CD4-positive, alpha-beta T cell treated with Interferon gamma for 1 hour (primary cell): ENCODE measurements at regions not wholly inside any gene's neighbourhood (a gene's known extent, or its start where the extent isn't known, plus 50 kb on each side); places are given as distances from the start of the nearest gene placed in this dataset.
"Not testable (repeated sequence)": the region's sequence is repeated elsewhere in the genome, so short reads cannot be mapped to it uniquely, and the experiment has no call there.

ENCODE experiments used
- DNase-seq: peaks from one replicate; pipeline ENCODE4 v3.0.0-alpha.2; 2020

DNA sequence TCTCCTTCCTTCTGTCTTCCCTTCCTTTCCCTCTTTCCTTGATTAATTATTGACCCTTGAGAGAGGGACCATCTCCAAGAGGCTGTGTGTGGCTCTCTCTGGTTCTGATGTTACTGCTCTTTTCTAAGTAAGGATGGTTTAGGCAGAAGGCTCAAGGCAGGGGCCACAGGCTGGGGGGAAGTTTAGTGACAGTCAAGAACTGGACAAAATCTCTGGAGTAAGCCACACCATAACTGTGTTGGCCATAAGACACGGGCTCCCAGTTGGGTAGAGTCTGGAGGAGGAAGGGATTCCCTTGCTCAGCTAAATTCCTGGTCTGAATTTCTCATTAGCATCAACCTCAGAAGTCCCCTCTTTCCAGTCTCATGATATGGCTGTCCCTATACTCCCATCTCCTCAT, 74.7 kb downstream of the BUD13 start:
- DNase-seq = no peak

DNA sequence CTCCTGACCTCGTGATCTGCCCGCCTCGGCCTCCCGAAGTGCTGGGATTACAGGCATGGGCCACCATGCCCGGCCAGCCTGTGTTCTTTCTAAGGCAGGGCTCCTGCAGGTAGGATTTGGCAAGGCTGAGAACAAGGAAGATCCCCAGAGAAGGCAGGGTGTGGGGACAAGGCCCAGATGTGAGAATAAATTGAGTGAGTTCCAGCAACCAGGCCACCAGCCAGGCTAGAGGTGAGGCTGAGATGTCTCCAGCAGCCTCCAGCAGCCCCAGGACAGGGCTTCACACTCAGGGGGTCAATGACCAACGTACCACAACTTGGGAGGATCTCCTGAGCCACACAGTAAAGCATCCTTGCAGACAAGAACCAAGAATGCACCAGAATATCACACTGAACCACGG, 75.1 kb downstream of the BUD13 start:
- no peak for DNase-seq

DNA sequence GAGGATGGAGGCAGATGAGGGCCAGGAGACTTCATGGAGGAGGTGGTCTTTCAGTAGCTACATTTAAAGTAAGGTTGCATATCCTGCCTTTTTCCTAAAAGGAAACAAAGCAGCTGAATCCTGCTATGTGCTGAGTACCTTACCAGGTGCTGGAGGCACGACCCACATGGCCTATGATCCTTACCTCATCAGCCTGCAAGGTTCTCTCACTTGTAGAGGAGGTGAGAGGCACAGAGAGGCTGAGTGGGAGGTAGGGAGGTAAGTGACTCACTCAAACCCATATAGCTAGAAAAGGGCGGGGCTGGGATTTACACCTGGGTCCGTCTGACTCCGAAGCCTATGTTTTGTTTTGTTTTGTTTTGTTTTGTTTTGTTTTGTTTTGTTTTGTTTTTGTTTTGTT, 75.8 kb downstream of the BUD13 start:
- no peak for DNase-seq

DNA sequence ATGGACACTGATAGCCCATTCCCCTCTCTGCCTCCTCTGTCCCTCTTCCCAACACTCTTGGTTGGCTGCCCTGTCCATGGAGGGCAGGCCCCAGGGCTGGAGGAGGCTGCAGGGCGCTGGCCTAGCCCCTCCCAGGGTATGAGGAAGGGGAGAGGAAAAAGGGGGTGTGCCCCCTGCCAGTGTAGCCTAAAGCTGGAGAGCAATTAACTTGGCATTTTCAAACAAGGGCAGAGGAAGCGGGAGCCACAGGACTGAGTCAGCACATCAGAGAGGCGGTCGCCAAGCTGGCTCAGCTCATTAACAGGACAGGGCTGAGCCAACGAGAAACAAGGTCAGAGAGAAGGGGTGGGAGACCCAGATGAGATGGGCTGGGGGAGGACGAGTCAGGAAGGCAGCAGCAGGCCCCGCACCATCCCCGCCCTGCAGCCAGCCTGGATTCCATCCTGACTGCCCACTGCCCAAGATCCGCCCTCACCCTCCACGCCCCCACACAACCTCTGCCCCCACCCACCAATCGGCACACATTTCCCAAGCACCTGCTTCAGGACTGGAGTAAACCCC, 76.3 kb downstream of the BUD13 start:
- DNase-seq = no peak

DNA sequence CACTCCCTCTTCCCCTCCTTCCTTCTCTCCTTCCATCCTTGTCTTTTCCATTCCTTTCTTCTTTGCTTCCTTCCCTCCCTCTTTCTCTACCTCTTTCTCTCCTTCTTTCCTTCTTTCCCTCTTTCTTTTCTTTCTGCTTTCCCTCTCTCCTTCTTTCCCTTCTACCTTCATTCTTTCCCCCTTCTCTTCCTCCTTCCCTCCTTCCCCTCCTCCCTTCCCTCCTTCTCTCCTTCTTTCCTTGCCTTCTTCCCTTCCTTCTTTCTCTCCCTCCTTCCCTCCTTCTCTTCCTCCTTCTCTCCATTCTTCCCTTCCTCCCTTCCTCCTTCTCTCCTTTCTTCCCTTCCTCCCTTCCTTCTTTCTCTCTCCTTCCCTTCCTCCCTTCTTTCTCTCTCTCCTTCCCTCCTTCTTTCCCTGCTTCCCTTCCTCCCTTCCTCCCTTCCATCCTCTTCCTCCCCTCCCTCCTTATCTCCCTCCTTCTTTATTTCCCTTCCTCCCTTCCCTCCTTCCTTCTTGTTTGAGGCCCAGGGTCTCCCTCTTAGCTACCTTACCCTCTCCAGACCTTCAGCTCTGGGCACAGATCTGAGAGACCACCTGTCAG, 77.0 kb downstream of the BUD13 start:
- no peak for DNase-seq

DNA sequence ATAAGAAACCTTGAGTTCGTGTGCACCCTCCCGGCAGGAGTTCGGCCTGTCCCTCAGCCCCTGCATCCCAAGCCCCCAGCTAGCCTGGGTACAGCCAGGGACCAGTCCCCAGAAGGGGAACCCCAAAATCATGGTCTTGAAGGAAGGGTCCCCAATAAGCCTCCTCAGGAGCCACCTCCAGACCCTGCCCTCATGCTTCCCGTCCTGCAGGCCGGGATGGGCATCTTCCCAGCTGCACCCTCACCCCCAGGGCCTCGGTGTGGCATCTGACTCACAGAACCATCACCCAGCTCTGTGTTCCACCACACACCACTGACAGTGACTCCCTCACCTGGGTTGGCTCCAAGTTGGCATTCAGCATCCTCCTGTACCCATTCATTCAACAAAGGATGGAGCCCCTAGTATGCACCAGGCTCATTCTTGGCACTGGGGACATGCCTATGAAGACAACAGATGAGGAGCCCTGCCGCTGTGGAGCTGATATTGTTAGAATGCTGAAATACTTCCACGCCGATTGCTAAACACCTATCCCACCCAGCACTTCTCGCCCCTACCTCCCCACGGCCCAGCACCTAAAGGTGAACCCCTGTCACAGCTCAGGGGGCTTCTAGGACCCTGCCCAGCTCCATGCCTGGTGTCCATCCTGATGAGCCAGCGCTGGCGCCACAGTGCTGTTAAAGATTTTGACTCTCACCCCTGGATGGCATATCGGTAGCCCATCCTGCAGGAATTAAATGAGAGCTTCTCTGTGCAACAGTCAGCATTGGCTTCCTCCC, 77.8 kb downstream of the BUD13 start:
- DNase-seq = no peak

DNA sequence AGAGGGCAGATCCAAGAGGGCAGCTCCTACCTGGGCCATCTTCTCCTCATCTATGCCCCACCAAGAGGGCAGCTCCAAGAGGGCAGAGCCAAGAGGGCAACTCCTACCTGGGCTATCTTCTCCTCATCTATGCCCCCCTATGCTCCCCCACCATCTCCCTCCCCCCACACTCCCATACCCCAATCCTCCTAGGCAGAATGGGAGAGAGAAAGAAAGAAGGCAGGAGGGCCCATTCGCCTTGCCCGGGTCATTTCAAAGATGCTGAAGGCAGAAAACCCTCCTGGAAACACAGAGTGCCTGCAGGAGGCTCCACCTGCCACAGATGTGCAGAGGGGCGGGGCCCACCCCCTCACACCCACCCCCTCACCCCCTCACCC, 78.5 kb downstream of the BUD13 start:
- DNase-seq = no peak

DNA sequence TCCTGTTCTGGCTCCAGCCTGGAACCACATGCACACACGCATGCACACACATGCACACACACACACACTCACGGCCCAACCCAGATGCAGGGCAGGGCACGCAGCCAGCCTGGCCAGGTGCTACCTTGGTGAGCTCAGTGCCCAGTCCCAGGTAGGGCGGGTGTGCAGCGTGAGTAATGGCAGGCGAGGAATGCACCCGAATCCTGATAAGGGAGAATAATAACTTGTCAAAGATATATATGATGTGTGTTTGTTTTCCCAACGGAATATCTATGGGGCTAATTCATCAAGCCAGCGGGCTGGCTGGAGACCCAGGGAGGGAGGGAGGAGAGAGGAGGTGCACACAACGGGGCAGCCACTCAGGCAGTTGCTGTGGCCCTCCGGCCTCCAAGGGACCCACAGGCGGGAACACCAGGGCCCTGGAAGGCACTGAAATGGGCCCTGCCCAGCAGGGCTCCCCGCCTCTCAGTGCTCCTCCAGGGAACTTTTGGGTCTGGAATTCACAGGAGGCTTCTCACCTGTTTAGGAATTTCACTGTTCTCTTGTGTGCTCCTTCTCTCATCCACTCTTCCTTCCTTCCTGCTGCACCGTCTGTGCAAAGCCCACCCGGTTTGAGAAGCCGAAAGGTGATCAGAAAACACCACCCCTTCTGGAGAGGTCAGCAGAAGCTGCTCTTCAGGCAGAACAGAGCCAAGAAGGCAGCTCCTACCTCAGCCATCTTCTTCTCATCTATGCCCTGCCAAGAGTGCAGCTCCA, 79.0 kb downstream of the BUD13 start:
- no peak for DNase-seq

DNA sequence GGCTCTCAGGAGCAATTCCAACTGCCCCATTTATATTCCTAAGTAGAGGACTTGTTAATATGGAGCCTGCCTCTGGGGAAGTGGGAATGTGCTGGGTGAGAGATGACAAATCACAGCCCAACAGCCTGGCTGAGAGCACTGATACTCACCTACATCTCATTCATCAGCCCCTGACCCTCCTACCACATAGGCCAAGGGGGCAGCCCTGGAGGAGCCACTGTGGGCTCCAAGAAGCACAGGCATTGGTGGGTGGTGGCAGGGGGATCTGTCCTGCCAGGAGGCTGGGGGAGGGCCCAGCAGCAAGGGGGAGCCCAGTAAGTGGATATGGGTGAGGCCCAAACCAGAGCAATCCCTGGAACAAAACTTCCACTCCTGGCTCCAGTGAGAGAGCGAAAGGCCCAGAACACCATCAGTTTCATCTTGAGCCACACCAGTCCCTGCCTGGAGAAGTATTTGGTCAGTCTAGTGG, 79.7 kb downstream of the BUD13 start:
- DNase-seq = no peak

DNA sequence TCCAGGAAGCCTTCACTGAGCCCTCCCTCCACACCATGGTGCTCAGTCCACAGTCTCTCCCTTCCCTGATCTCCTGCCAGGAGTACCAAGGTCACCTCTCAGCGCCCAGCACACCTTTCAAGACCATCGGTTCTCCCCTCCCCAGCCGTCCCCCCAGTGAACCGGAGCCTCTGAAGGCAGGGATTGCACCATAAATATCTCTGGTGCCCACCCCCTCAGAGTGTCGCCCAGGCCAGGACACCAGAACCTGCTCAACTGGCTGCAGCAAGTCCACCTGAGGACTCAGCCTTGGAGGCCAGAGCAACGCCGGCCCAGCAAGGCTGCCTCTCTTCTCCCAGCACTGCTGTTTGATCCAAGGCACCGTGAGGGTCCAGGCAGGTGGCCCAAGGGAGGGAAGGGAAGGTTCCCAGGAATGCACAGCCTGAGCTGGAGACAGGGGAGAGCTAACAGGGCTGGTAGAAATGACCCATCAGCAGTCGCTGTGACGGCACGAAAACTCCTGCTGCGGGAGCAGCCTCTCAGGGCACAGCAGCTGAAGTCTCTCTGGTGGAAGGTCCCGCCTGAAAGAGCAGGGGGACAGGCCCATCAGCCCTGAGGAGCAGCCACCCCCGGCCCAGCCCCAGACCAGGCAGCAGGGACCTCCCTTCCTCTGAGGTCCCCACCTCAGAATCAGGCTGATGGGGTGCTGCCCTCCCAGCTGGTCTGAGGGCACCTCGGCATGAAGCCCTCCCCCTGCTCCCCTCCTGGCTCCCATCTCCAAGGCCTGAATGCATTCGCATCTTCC, 80.3 kb downstream of the BUD13 start:
- no peak for DNase-seq

DNA sequence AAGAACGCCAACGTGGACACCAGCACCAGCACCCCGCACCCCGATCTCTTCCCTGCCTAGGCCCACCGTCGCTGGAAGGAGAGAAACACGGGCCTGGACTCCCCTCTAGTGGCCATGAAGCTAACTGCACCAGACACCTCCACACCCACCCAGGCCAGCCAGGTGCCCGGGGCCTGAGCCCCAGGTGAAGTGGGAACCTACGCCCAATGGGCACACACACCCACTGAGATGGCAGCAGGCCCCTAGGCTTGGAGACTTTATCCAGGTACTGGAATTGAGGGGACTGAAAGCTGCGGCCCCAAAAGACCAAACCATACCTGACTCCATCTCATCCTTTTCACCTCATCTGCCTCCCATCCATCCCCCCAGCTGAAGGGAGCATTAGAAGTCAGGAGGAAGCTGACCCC, 81.0 kb downstream of the BUD13 start:
- peak; percentile 20 for DNase-seq

DNA sequence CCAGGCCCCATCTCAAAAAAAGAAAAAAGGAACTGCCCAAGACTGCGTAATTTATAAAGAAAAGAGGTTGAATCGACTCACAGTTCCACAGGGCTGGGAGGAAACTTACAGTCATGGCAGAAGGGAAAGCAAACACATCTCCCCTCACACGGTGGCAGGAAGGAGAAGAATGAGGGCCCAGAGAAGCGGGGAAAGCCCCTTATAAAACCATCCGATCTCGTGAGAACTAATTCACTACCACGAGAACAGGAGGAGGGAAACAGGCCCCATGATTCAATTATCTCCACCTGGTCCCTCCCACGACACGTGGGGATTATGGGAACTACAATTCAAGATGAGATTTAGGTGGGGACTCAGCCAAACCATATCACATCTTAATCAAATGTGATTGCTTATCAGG, 82.2 kb downstream of the BUD13 start:
- DNase-seq = no peak

DNA sequence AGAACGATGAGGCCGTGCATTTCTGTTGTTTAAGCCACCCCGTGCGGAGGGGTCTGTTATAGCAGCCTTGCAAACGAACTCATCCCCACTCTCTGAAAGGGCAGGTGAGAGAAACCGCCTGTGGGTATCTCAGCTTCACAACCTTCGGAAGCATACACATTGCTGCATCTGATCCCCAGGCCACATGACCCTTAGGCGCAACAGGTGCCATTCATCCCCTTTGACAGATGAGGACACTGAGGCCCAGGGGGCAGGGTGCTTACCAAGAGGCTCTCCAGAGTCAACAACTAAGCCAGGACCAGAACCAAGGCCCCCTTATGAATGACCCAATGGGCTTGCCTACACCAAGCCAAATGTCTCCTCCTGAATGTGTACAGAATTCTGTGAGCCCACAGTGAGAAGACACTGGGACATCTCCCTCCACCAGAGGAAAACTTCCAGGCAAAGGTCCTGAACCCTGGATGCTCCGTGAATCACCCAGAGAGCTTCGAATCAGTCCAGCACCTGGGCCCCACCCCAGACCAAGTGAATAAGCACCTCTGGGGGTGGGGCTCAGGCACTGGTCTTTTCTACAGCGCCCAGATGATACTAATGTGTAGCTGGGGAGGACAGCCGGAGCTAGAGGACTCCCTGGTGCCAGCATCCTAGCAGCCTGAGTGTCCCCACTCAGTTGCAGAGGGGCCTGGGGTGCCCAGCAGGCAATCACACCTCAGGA, 83.2 kb downstream of the BUD13 start:
- no peak for DNase-seq

DNA sequence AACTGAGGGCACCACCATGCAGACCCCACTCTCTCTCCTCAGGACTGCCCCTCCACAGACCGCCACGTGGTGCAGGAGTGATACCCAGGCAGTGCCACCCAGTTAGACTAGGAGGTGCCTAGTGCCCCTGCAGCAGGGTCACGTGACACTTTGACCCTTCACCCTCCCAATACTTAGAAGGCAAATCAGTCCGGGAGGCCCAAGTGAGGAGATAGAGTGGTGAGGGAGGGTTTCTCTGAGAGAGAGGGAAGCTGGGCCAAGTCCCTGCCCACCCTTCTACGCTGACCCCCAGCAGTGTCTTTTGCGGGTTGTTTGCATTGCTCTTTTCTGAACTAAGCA, 84.6 kb downstream of the BUD13 start:
- DNase-seq = no peak

DNA sequence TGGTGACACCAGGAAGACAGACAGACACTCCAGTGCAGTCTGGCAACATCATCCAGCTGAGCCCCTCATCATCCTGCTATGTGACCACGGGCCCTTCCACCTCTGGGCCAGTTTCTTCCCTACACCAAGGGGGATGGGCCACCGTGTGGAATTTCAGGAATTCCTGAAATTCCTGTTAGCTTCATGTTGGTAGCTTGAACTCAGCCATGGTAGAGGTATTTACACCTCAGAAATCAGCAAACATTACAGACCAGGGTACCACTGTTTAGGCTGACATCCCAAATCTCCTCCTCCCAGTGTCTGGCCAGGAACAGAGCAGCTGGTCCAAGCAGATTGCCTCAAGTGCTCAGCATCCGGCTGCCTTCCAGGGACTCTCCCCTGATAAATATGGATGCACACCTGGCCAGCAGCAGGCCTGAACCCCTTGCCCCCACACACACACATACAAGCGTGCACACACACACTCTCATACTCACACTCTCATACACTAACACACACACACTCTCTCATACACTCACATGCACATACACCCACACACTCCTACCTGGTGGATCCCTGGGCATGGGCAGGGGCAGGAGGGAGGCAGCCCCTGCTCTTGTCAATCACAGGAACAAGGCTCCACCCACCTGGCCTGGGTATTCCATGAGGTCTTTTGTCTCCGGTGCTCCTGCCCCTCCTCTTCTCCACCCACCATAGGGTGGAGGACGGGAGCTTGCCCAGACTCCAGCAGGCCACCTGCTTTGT, 85.2 kb downstream of the BUD13 start:
- no peak for DNase-seq

DNA sequence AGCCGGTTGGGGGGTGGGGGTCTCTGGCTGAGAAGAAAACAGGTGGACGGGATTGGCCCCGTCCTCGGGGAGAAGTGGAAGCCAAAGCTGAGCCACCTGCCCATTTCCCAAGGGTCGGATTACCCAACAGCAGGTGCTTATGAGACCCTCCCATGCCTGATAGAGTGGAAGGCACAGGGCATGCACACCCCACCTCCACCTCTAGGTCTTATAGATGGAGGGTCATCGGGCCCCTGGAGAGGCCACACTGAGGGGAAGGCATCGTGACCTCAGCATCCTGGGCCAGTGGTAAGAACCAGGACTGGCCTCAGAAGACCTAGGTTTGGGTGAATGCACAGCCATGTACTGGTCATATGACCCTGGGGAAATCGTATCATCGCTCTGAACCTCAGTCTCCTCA, 85.9 kb downstream of the BUD13 start:
- no peak for DNase-seq

DNA sequence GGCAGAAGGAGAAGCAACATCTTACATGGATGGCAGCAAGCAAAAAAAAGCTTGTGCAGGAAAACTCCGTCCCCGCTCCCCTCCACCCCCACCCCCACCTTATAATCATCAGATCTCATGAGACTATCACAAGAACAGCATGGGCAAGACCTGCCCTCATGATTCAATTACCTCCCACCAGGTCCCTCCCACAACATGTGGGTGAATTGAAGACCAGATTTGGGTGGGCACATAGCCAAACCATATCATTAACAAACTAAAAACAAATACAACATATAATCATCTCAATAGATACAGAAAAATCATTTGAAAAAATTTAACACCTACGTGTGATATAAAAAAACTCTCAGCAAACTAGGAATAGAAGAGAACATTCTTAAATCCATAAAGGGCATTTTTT, 88.8 kb downstream of the BUD13 start:
- DNase-seq = no peak

DNA sequence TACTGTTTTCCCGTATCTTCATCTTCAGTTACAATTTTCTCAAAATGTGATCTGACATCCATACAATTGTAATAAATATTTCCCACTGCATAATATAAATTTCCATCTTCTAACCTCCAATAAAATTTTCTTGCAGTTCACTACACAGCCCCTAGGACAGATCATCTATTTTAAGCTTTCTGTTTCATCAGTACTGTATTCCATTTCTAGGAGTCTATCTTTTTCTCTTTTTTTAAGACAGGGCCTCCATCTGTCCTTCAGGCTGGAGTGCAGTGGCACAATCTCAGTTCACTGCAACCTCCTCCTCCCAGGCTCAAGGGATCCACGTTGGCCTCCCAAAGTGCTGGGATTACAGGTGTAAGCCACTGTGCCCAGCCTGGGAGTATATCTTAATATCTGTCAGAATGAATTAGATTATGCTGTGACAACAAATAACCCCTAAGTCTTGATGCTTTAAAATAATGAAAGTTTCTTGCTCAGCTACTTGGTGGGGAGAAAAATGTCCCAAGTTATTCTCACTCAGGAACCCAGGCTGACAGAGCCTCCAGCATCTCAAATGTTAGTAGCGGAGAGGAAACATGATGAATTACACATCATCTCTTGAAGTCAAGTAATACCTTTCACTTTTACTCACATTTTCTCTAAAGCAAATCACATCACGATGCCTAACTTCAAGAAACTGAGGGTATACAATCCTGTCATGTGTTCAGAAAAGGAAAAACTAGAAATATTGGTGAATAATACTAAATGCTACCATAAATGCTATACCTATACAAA, 92.2 kb downstream of the BUD13 start:
- no peak for DNase-seq

DNA sequence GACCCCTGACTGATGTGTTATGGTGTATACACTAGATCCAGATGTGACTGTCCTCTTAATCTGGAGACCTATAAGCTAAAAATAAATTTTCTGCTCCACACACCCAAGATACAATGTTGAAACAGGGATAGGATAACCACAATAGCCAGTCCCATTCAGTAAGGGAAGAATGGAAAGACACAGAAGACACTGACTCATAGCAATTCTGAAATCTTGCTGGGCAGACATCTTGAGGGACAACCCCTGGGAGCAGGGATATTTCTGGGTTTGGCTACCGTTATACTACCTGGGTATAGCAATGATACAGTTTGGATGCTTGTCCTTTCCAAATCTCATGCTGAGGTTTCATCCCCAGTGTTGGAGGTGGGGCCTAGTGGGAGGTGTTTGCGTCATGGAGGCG, 93.9 kb downstream of the BUD13 start:
- no peak for DNase-seq

DNA sequence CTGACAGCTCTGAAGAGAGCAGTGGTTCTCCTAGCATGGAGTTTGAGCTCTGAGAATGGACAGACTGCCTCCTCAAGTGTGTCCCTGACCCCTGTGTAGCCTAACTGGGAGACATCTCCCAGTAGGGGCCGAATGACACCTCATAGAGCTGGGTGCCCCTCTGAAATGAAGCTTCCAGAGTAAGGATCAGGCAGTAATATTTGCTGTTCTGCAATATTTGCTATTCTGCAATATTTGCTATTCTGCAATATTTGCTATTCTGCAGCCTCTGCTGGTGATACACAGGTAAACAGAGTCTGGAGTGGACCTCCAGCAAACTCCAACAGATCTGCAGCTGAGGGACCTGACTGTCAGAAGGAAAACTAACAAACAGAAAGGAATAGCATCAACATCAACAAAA, 105.5 kb downstream of the BUD13 start:
- not testable (repeated sequence) for DNase-seq
